Endothelial cell of umbilical vein (primary cell): ENCODE measurements at regions not wholly inside any gene's neighbourhood (a gene's known extent, or its start where the extent isn't known, plus 50 kb on each side); places are given as distances from the start of the nearest gene placed in this dataset.

Experiments
- BruUV-seq: library from RNA; stranded (reverse); fragments of 400-500 nt; replicated peaks from 2 replicates; lab custom pipeline; 2021; lab: Mats Ljungman, UMichigan
- CTCF ChIA-PET: fragments of 300-600, 350-600 bp; sonication (Branson Sonifier 250); formaldehyde crosslinking; loops from one replicate; lab custom pipeline; 2021; ENCODE audit warnings: antibody characterized with exemption, inconsistent platforms; lab: Charles Lee
- POLR2A ChIA-PET: fragments of 300-600, 350-600 bp; sonication (Branson Sonifier 250); formaldehyde crosslinking; loops from one replicate; lab custom pipeline; 2021; ENCODE audit warnings: antibody characterized with exemption, inconsistent platforms; lab: Charles Lee
- DNase-seq: peaks from one replicate; pipeline ENCODE4 v3.0.0-alpha.2; 2011; ENCODE audit warnings: low read depth, low spot score
- FAIRE-seq: peaks from 2 replicates; lab custom pipeline; 2011; peaks lifted over from hg19 to GRCh38; lab: Jason Lieb, UNC
- H2AFZ ChIP-seq: 2 replicates; pipeline ENCODE4 v1.6.0; 2012; ENCODE audit warnings: low read depth, low read length, control low read depth, inconsistent platforms
- H3K27ac ChIP-seq: 2 replicates; pipeline ENCODE4 v1.5.1; 2011; ENCODE audit warnings: low read depth, mild to moderate bottlenecking, control low read depth, low read length, moderate library complexity; ENCODE audit not compliant: insufficient read depth
- H3K27me3 ChIP-seq, 2 experiments: 2 replicates each; pipeline versions ENCODE4 v1.6.0 to v1.6.1; 2011; ENCODE audit warnings: low read length in 2 of 2, mixed read lengths in 1 of 2; ENCODE audit not compliant: control insufficient read depth in 2 of 2, insufficient read depth in 2 of 2
- H3K36me3 ChIP-seq, 2 experiments: 2 replicates in 1 of 2; 3 replicates in 1 of 2; pipeline ENCODE4 v1.5.1; 2011; ENCODE audit warnings: low read length in 2 of 2, mild to moderate bottlenecking in 1 of 2, moderate library complexity in 1 of 2; ENCODE audit not compliant: control insufficient read depth in 2 of 2, insufficient read depth in 2 of 2; ENCODE audit errors: extremely low read depth in 1 of 2
- H3K4me1 ChIP-seq: 3 replicates; pipeline ENCODE4 v1.5.1; 2011; ENCODE audit warnings: mild to moderate bottlenecking, low read length; ENCODE audit not compliant: control insufficient read depth, insufficient read depth; ENCODE audit errors: extremely low read depth
- H3K4me2 ChIP-seq: 2 replicates; pipeline ENCODE4 v1.6.1; 2011; ENCODE audit warnings: low read length, control low read depth, mixed read lengths; ENCODE audit not compliant: insufficient read depth
- H3K4me3 ChIP-seq, 3 experiments: fragments of 200-600 bp in 1 of 3; sonication (generic), shearing (Covaris generic) in 1 of 3; replicated peaks in 1 of 3; 2 replicates each; pipeline ENCODE4 v1.5.1; 2011 to 2016; ENCODE audit warnings: control low read depth in 3 of 3, low read length in 3 of 3, mild to moderate bottlenecking in 2 of 3, inconsistent platforms in 1 of 3, low read depth in 1 of 3, moderate library complexity in 1 of 3; ENCODE audit not compliant: insufficient read depth in 1 of 3
- H3K79me2 ChIP-seq: 2 replicates; pipeline ENCODE4 v1.6.0; 2012; ENCODE audit warnings: low read length, inconsistent platforms; ENCODE audit not compliant: control insufficient read depth, insufficient read depth
- H3K9ac ChIP-seq: replicated peaks from 2 replicates; pipeline ENCODE3; 2011; ENCODE audit warnings: low read length, control low read depth; ENCODE audit not compliant: insufficient read depth; ENCODE audit errors: extremely low read depth
- H3K9me1 ChIP-seq: replicated peaks from 3 replicates; pipeline ENCODE4 v1.6.0; 2011; ENCODE audit warnings: mild to moderate bottlenecking, low read length; ENCODE audit not compliant: control insufficient read depth, insufficient read depth; ENCODE audit errors: extremely low read depth
- H3K9me3 ChIP-seq: replicated peaks from 2 replicates; pipeline ENCODE4 v1.5.1; 2012; ENCODE audit warnings: low read length, inconsistent platforms; ENCODE audit not compliant: control insufficient read depth, insufficient read depth
- H4K20me1 ChIP-seq: replicated peaks from 2 replicates; pipeline ENCODE3; 2011; ENCODE audit warnings: mild to moderate bottlenecking, low read length; ENCODE audit not compliant: control insufficient read depth, insufficient read depth; ENCODE audit errors: extremely low read depth
- EZH2 ChIP-seq: IDR thresholded peaks from 2 replicates; pipeline ENCODE4 v1.6.1; 2012; ENCODE audit warnings: borderline replicate concordance, low read depth, mild to moderate bottlenecking, moderate library complexity, low read length, inconsistent platforms; ENCODE audit not compliant: severe bottlenecking
- FOS ChIP-seq: IDR thresholded peaks from 2 replicates; pipeline ENCODE4 v1.6.1; 2011; ENCODE audit warnings: mild to moderate bottlenecking, low read length, moderate library complexity, borderline replicate concordance; ENCODE audit not compliant: insufficient read depth
- GATA2 ChIP-seq: IDR thresholded peaks from 2 replicates; pipeline ENCODE4 v1.7.0; 2011; ENCODE audit warnings: low read depth, mild to moderate bottlenecking, moderate library complexity, mixed read lengths, low read length; ENCODE audit not compliant: insufficient read length, insufficient read depth
- MYC ChIP-seq: IDR thresholded peaks from one replicate; pipeline ENCODE4 v1.6.1; 2011; ENCODE audit warnings: mild to moderate bottlenecking, low read depth, low read length
- POLR2A ChIP-seq: IDR thresholded peaks from 2 replicates; pipeline ENCODE4 v1.6.1; 2012; ENCODE audit warnings: low read depth, mild to moderate bottlenecking, control low read depth, low read length
- POLR2AphosphoS5 ChIP-seq: IDR thresholded peaks from 2 replicates; pipeline ENCODE4 v1.6.1; 2012; ENCODE audit warnings: low read depth, mild to moderate bottlenecking, control low read depth, low read length, moderate library complexity; ENCODE audit not compliant: insufficient read depth
- dilution Hi-C: fragments of 300-500 bp; cut with MboI; formaldehyde crosslinking; loops from one replicate; pipeline ENCODE4 v1.15.0; 2019; ENCODE audit warnings: low sequenced_read_pairs; ENCODE audit not compliant: extremely low pct_ligation_motif_present
- intact Hi-C: fragments of 100-400 bp; cut with micrococcal nuclease; formaldehyde crosslinking; loops from one replicate; pipeline ENCODE4 v1.10.0; 2022
- TF ChIP-seq, protein P1 (sequence below), 2 donors: IDR thresholded peaks; 1 replicate in 1 of 2; 2 replicates in 1 of 2; pipeline ENCODE4 v1.5.1; 2011; ENCODE audit warnings: low read length in 2 of 2, mild to moderate bottlenecking in 2 of 2, moderate library complexity in 2 of 2, control low read depth in 1 of 2, inconsistent platforms in 1 of 2, low read depth in 1 of 2; ENCODE audit not compliant: insufficient read depth in 1 of 2; ENCODE audit errors: extremely low read depth in 1 of 2
- TF ChIP-seq, protein P2 (sequence below): IDR thresholded peaks from 2 replicates; pipeline ENCODE4 v1.6.1; 2011; ENCODE audit not compliant: insufficient read depth, insufficient read length

DNA sequence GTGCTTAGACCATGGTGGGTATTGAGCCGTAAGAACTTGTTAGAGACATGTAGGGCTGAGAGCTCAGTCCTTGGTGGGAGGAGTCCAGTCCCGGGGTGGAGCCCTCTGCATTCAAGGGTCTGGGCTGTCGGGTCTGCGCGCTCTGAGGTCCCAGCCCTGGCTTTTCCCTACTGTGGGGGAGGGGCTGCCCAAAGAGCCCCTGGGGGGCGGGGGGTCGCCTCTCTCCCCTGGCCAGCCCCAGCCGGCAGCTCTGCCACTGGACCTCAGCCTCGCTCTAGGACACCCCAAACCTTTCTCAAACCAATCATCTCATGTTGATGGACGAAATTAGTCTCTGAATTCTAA lies 1006.4 kb downstream of the BRD1 start:
- no peaks in the 10 kb centered on the region for H3K4me1 ChIP-seq
- H3K36me3 ChIP-seq = no peaks in the 10 kb centered on the region
- intact Hi-C loops (no loop called here), dilution Hi-C loops (no loop called here)
- no peaks in the 10 kb centered on the region for H3K79me2 ChIP-seq
- no peaks in the 10 kb centered on the region for H3K27me3 ChIP-seq
- no peak overlapping the region for H3K27ac ChIP-seq
- H3K4me2 ChIP-seq = no peak overlapping the region
- no peak for TF ChIP-seq GATA2
- TF ChIP-seq POLR2A = no peak
- TF ChIP-seq, protein P1, sequence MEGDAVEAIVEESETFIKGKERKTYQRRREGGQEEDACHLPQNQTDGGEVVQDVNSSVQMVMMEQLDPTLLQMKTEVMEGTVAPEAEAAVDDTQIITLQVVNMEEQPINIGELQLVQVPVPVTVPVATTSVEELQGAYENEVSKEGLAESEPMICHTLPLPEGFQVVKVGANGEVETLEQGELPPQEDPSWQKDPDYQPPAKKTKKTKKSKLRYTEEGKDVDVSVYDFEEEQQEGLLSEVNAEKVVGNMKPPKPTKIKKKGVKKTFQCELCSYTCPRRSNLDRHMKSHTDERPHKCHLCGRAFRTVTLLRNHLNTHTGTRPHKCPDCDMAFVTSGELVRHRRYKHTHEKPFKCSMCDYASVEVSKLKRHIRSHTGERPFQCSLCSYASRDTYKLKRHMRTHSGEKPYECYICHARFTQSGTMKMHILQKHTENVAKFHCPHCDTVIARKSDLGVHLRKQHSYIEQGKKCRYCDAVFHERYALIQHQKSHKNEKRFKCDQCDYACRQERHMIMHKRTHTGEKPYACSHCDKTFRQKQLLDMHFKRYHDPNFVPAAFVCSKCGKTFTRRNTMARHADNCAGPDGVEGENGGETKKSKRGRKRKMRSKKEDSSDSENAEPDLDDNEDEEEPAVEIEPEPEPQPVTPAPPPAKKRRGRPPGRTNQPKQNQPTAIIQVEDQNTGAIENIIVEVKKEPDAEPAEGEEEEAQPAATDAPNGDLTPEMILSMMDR (IDR thresholded peaks at IDR 0.05; ENCODE audit: extremely low read depth in 1 of 2, insufficient read depth in 1 of 2, low read depth in 1 of 2, low read length in 2 of 2) = no peak
- TF ChIP-seq, protein P2, sequence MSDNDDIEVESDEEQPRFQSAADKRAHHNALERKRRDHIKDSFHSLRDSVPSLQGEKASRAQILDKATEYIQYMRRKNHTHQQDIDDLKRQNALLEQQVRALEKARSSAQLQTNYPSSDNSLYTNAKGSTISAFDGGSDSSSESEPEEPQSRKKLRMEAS = no peak
- no peak for TF ChIP-seq POLR2AphosphoS5
- no peak for TF ChIP-seq FOS
- TF ChIP-seq EZH2 = no peak
- TF ChIP-seq MYC = no peak
- FAIRE-seq (no peak), DNase-seq (no peak)
- POLR2A ChIA-PET = no interaction called here
- BruUV-seq = no TSS peak
- peaks cover 12% of the 10 kb centered on the region for H3K9me3 ChIP-seq
- no peak overlapping the region for H3K4me3 ChIP-seq
- no peak overlapping the region for H2AFZ ChIP-seq
- no peaks in the 10 kb centered on the region for H3K9me1 ChIP-seq
- H3K9ac ChIP-seq = no peak overlapping the region
- no peaks in the 10 kb centered on the region for H4K20me1 ChIP-seq
- CTCF ChIA-PET = no interaction called here
